NCI-H2029 treated with DMSO at 0.1 percent for 48 hours (cell line): ENCODE measurements at regions not wholly inside any gene's neighbourhood (a gene's known extent, or its start where the extent isn't known, plus 50 kb on each side); places are given as distances from the start of the nearest gene placed in this dataset.

Source experiments
- DNase-seq: peaks from one replicate; lab custom pipeline; 2025; lab: John Stamatoyannopoulos, UW

GRCh38 chr18:40944576-40944975 lies 1010.5 kb upstream of the PIK3C3 start:
- DNase-seq: no peak

DNA sequence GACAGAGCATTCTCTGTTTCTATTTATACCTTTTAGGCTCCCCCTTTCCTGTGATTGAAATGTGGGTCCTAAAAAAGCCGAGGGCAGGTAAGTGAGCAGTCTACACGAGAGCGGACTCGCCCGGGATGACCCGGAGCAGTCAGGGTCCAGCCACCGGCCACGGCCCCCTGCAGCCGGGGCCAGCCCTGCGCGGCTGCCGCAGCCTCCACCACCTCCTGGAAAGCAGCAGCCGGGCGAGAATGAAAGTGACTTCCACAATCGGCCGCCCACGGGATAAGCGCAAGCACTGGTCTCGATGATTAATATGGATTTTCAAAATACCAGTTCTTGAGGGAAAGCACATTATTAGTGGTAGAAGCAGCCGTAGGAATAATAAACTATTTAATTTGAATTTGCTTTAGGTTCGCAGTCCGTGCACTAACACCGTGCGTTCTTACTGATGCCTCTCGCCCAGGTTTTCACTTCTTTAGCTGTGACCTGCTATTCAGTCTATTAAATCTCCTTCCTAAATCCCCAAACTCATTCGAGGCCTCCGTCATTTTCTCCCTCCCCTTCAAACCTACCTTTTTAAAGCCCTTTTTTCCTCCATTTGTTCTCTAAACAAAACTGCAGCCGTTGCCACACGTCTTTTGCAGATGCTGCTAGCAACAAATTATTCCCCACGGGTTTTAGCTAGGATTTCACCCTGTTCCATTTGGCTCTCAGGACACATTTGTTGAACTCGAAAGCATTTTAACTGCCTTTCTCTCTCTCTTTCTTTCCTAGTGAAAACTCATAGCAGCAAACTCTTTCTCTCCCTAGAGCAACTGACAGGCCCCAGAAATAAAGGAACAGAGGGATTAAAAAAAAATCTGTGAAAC lies 1015.1 kb upstream of the PIK3C3 start:
- DNase-seq: no peak

- DNase-seq: no peak
These were observed 1016.4 kb upstream of the PIK3C3 start for GRCh38 chr18:40938615-40939014.

DNA sequence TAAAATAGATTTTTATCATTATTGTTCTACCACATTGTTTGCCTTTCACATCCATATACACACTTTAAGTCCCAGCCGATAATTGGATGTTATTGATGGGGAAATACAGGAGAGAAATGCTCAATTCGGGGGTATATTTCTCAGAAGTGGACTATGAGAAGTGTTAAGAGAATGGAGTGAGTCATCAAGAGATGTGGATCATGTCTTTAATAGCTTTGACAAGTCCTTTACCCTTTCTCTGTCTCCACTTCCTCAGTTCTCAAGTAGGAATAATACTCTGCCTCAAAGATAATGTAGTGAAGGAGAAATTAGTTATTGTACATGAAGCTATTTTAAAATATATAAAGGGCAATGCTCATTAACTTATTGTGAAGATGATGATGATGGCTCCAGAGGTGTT lies 1017.6 kb upstream of the PIK3C3 start:
- no peak for DNase-seq

DNA sequence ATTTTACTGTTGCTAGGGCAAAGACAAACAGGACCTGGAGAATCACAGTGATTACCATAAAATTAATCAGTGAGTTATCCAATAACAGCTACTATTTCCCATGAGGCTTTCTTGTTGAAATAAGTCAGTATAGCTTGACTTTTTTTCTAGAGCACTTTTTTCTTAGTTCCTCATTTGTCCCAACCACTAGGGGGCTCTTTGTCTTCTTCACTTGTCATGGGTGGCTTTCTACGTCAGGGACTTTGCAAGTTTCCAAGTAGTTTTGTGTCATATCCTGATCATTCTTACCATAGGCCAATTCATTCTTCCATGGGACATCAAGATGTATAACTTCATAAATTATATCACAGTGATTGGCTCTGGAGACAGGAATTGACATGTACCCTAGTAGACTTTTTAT lies 1019.6 kb upstream of the PIK3C3 start:
- DNase-seq: no peak

GRCh38 chr18:40932862-40933261 lies 1022.2 kb upstream of the PIK3C3 start:
- no peak for DNase-seq

GRCh38 chr18:40930211-40930882 lies 1024.7 kb upstream of the PIK3C3 start:
- DNase-seq: no peak

DNA sequence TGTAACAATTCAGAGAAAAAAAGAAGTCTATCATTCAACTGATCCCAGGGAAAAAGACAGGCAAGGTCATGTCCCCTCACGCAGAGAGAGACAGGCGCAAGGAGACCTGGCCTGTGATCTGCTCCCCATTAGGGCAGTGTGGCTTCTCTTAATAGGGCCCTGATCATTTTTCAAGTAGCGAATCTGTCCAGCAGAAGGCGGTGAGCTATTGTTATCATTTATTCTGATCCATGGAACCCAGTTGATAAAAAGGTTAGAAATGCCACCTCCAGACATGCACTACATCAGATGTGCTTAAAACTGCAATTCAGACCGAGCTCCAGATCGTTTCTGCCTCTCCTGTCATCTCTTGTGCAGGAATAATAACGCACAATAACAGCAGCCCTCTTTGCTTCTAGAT lies 1025.6 kb upstream of the PIK3C3 start:
- no peak for DNase-seq

DNA sequence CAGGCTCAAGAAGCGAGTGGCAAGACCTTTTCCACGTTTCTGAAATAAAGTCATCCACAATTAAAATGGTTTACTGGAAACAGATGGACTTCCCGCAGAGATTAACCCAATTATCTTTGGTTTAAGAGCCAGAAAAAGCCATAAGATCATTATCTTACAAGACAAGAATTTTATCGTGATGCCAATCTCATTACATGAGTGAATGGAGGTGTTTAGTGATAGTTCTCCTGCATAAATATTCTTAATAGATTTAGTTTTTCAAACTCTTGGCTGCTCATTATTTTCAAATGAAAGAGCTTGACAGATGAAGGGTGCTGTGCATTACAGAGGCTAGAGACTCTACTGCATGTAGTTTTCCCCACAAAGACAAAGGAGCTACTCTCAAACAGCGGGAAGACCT lies 1028.4 kb upstream of the PIK3C3 start:
- DNase-seq: no peak

GRCh38 chr18:40925071-40925541 lies 1029.9 kb upstream of the PIK3C3 start:
- DNase-seq: no peak

DNA sequence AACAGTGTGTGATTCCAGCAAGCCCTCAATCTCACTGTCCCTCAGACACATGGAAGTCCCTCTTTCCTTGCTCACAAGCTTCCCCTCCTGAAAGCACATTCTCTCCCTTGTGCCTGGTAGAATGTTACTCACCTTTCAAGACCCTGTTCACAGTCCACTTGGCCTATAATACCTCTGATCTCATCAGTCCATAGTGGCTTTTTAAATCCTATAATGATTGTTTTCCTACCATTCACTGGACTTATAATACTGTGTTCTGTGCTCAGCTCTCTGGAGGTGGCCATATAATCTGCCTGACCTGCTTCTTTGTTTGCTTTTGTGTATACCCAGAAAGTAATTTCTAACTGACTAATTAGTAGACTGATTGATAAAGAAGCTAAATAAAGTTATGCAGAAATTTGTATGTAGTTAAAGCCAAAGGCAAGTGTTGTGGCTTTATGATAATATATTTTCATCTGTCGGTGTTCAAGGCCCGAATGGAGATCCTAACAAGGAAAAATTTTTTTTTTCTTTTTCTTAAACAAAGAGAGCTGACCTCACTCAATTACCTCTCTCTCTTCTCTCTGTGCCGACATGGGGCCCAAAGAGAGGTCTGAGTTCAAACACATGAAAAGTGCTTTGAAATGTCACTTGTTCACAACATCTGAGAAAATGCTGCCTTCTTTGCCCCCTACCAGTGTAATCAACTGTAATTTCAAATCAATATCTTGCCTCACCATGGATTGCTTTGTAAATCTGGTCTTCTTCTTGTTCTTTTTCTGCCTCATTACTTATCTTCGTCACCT lies 1033.0 kb upstream of the PIK3C3 start:
- no peak for DNase-seq

DNA sequence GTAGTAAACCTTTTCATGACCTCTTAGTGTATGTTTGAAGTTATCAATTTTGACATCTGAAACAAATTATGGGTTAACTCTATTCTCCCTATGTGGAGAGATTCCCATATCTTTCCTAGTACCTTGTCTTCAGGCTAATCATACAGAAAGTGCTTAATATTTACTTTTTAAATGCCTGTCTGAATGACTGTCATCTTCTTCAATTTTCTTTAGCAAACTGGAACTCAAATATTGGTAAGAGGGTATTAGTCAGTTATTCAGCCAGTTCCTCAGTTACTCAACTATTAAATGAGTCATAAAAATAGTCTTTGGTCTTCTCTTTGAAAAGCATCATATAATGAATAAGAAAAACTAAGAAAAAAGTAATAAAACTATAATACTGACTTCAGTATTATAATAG lies 1038.0 kb upstream of the PIK3C3 start:
- DNase-seq: no peak

DNA sequence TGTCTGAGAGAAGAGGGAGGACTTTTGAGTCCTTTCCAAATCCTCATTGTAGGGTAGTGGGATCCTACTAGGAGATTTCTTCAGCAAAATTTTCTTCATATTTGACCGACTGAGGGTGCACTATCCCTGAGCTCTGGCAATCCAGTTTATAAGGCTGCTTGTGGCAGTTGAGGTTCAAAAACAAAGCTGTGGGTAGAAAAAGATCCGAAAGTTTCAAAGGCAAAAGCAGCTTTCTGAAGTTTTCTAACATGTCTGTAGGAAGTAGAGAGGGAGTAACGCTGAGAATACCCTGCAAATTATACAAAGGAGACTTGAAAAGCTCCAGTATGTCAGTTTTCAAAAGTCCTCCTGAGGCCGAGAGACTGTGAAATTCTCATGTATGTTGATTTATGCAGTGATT lies 1039.3 kb upstream of the PIK3C3 start:
- no peak for DNase-seq

- DNase-seq: no peak
These were observed 1043.3 kb upstream of the PIK3C3 start for GRCh38 chr18:40911582-40912254.

- no peak for DNase-seq
These were observed 1044.0 kb upstream of the PIK3C3 start for GRCh38 chr18:40911041-40911440.

DNA sequence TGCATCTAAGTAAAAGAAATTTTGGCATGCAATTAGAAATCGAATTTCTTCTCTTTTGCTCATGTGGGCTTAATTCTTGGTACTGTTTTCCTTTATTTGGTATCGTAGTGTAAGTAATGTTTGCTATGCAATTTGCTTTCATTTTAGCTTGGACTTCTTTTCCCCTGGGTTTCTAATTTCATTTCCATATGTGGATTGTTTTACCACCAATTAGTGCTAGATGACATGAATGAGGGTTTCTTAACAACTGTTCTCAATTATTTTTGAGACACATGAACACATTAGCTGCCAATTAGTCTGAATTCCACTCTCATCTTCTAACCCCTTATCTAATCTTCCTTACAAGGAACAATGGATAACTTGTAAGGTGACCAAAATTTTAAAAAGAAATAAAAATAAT lies 1047.2 kb upstream of the PIK3C3 start:
- no peak for DNase-seq

DNA sequence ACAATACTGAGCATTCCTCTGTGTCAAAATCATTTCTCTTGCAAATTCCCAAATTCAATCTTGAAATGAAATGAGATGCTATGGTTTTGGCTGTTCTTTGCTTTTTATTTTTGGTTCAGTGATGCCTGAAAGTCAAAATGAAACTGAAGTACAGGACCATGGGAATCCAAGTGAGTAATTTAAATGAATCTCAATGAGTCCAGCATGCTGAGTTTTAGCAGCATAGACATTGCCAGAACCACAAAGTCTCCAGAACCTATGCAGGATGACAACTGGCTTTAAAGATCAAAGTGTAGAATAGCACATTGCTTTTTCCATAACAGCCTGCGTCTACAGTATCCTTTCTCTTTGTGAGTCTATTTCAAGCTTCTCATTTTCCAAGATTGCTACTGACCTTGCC lies 1050.7 kb upstream of the PIK3C3 start:
- no peak for DNase-seq

DNA sequence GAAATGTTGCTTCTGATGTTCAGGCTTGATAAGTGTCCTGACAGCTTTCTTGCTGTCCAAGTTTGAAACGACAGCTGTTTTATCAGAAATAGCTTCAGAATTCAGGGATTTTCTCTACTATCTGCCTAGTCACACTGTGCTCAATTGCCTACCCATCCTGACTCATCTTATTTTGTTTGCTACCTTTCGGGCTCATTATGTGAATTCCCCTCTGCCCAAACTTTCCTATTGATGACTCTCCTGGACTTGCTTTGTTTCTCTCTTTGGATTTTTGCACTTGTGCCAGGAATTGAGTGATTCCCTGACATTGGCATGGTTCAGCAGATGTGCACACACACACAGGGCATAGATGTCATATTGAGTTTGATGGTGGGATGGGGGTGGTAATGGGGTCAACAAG lies 1052.6 kb upstream of the PIK3C3 start:
- no peak for DNase-seq

GRCh38 chr18:40897884-40898283 lies 1057.2 kb upstream of the PIK3C3 start:
- DNase-seq: no peak

GRCh38 chr18:40883271-40883670 lies 1071.8 kb upstream of the PIK3C3 start:
- no peak for DNase-seq

DNA sequence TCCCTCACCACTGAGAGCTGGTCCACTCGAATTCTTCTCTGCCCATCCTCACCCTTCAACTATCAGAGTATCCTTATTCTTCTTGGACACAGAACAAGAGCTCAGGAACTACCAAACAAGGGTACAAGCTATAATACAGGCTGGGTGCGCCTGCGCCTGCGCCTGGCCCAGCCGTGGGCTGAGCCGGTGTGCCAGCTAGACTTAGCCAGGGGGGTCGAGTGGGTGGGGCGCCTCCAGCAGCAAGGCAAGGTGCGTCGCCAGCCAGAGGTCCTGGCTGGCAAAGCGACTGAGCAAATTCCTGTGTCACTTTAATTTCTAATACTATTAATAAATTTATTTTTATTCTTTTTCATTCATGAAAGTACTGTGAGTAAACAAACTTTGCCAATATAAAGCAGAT lies 1072.6 kb upstream of the PIK3C3 start:
- DNase-seq: no peak

DNA sequence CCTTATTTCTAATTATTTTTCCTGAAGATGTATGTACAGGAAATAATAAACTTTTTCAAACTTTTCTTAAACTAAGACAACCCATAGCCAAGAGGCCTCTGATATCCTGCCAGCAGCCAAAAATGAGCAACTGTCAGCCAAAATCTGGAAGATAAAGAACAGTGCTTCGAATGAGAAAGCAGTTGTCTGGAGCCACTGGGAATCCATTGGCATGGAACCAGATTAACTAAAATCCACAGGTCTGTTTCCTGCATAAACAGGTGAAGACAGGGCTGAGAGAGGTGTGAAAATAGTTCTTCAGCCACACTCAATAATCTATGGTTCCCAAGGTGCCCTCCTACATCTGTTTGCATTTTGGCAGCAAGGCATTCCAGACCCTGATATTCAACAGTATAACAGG lies 1076.7 kb upstream of the PIK3C3 start:
- DNase-seq: no peak
